ENCODE measurements at regions not wholly inside any gene's neighbourhood (a gene's known extent, or its start where the extent isn't known, plus 50 kb on each side); places are given as distances from the start of the nearest gene placed in this dataset.

- TF ChIP-seq CTCF (IDR thresholded peaks at IDR 0.05) (no peak), POLR2A (IDR thresholded peaks at IDR 0.05) (no peak)
Measured at GRCh38 chr1:187928288-187928687, 1099.5 kb downstream of the PLA2G4A start.
